PC-9 (cell line): ENCODE measurements at regions not wholly inside any gene's neighbourhood (a gene's known extent, or its start where the extent isn't known, plus 50 kb on each side); places are given as distances from the start of the nearest gene placed in this dataset.

Source experiments
- CTCF ChIP-seq: fragments of 200-600 bp; sonication (generic); conservative IDR thresholded peaks from 2 replicates; pipeline ENCODE4 v1.6.1; 2017; ENCODE audit warnings: mixed run types, antibody characterized with exemption, mild to moderate bottlenecking, moderate library complexity
- EZH2 ChIP-seq: fragments of 200-600 bp; sonication (generic); IDR thresholded peaks from 2 replicates; pipeline ENCODE4 v1.8.0; 2017; ENCODE audit warnings: antibody characterized with exemption, low read depth

GRCh38 chr6:17045581-17046322, 56.1 kb upstream of the STMND1 start:
- TF ChIP-seq CTCF: no peak
- TF ChIP-seq EZH2: no peak
